ENCODE measurements at regions not wholly inside any gene's neighbourhood (a gene's known extent, or its start where the extent isn't known, plus 50 kb on each side); places are given as distances from the start of the nearest gene placed in this dataset.

DNA sequence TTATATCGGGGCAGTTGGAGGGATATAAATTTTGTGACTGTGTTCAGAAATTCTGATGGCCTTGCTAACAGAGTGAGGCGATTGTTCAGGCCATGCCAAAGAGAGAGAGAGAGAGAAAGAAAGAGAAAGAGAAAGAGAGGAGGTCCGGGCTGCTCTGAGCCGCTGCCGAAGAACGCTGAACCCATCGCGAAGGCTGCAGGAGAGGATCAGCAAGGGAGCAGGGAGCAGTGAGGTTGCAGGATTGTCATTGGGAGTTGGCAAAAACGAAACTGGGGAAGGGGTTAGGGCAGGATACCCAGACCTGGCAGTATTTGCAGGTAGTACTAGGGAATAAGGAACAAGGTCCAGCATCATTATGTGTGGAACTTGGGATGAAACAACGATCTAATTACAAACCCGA lies 537.1 kb downstream of the INSC start:
- TF ChIP-seq, protein P1, sequence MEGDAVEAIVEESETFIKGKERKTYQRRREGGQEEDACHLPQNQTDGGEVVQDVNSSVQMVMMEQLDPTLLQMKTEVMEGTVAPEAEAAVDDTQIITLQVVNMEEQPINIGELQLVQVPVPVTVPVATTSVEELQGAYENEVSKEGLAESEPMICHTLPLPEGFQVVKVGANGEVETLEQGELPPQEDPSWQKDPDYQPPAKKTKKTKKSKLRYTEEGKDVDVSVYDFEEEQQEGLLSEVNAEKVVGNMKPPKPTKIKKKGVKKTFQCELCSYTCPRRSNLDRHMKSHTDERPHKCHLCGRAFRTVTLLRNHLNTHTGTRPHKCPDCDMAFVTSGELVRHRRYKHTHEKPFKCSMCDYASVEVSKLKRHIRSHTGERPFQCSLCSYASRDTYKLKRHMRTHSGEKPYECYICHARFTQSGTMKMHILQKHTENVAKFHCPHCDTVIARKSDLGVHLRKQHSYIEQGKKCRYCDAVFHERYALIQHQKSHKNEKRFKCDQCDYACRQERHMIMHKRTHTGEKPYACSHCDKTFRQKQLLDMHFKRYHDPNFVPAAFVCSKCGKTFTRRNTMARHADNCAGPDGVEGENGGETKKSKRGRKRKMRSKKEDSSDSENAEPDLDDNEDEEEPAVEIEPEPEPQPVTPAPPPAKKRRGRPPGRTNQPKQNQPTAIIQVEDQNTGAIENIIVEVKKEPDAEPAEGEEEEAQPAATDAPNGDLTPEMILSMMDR (IDR thresholded peaks at IDR 0.05), result no peak
- TF ChIP-seq TCF7L2 (IDR thresholded peaks at IDR 0.05; ENCODE audit: low read depth, low read length), result no peak

All from Panc1 (cell line).